DND-41 (cell line): ENCODE measurements at regions not wholly inside any gene's neighbourhood (a gene's known extent, or its start where the extent isn't known, plus 50 kb on each side); places are given as distances from the start of the nearest gene placed in this dataset.

Experiments
- ATAC-seq: fragments of 200-7000 bp; cut with Tn5 transposase; 3 replicates; pipeline ENCODE4 v1.9.1; 2021; ENCODE audit warnings: low read depth; ENCODE audit not compliant: insufficient read depth
- DNase-seq: peaks from one replicate; pipeline ENCODE4 v3.0.0-alpha.2; 2020
- H2AFZ ChIP-seq: 2 replicates; pipeline ENCODE4 v1.6.0; 2012; ENCODE audit warnings: low read depth, low read length
- H3K27ac ChIP-seq: 2 replicates; pipeline ENCODE4 v1.5.1; 2012; ENCODE audit warnings: low read length, inconsistent platforms
- H3K27me3 ChIP-seq: fragments of 200-600 bp; sonication (generic); 2 replicates; pipeline ENCODE4 v1.6.0; 2012; ENCODE audit warnings: low read length, mild to moderate bottlenecking, inconsistent platforms; ENCODE audit not compliant: insufficient read depth, poor library complexity
- H3K36me3 ChIP-seq: 2 replicates; pipeline ENCODE4 v1.5.1; 2012; ENCODE audit warnings: low read length, inconsistent platforms; ENCODE audit not compliant: insufficient read depth
- H3K4me1 ChIP-seq: 2 replicates; pipeline ENCODE4 v1.5.1; 2012; ENCODE audit warnings: mild to moderate bottlenecking, low read length; ENCODE audit not compliant: insufficient read depth
- H3K4me2 ChIP-seq: 2 replicates; pipeline ENCODE4 v1.6.0; 2012; ENCODE audit warnings: mild to moderate bottlenecking, moderate library complexity, low read length, inconsistent platforms; ENCODE audit not compliant: insufficient read depth
- H3K4me3 ChIP-seq, 2 experiments: fragments of 200-600 bp in 1 of 2; shearing (Covaris generic) in 1 of 2; 2 replicates each; pipeline ENCODE4 v1.5.1; 2012 to 2016; ENCODE audit warnings: inconsistent platforms in 2 of 2, low read length in 2 of 2, mild to moderate bottlenecking in 2 of 2, low read depth in 1 of 2, moderate library complexity in 1 of 2
- H3K79me2 ChIP-seq: 2 replicates; pipeline ENCODE4 v1.6.0; 2012; ENCODE audit warnings: low read length, inconsistent platforms; ENCODE audit not compliant: insufficient read depth
- H3K9ac ChIP-seq: 2 replicates; pipeline ENCODE4 v1.6.0; 2012; ENCODE audit warnings: low read depth, mild to moderate bottlenecking, inconsistent platforms, low read length, moderate library complexity
- H3K9me3 ChIP-seq: 2 replicates; pipeline ENCODE4 v1.5.1; 2012; ENCODE audit warnings: low read length, moderate library complexity, mild to moderate bottlenecking, inconsistent platforms; ENCODE audit not compliant: insufficient read depth, severe bottlenecking
- H4K20me1 ChIP-seq: 2 replicates; pipeline ENCODE4 v1.6.0; 2012; ENCODE audit warnings: low read length; ENCODE audit not compliant: insufficient read depth
- EZH2 ChIP-seq: IDR thresholded peaks from 3 replicates; pipeline ENCODE4 v1.6.1; 2012; ENCODE audit warnings: borderline replicate concordance, low read depth, mild to moderate bottlenecking, moderate library complexity, low read length, inconsistent platforms; ENCODE audit not compliant: severe bottlenecking
- TF ChIP-seq, protein P1 (sequence below): IDR thresholded peaks from 2 replicates; pipeline ENCODE4 v1.5.1; 2012; ENCODE audit warnings: borderline replicate concordance, low read length, moderate library complexity, mild to moderate bottlenecking; ENCODE audit not compliant: poor library complexity, severe bottlenecking; ENCODE audit errors: extremely low read depth

DNA sequence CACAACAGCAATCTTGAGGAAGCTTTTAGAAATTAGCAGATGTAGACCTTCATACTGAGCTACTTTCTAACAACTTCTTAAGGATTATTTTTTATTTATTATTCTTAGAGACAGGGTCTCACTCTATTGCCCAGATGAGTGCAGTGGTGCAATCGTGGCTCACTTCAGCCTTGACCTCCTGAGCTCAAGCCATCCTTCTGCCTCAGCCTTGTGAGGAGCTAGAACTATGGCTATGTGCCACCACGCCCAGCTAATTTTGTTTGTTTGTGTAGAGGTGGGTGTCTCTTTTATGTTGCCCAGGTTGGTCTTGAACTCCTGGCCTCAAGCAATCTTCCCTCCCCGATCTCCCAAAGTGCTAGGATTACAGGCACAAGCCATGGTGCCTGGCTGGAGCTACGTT, 200.6 kb downstream of the TSHZ3 start:
- Histone ChIP-seq H3K9me3 (no peaks in the 10 kb centered on the region), H3K79me2 (no peaks in the 10 kb centered on the region), H4K20me1 (no peaks in the 10 kb centered on the region), H3K4me2 (no peak overlapping the region), H3K36me3 (no peaks in the 10 kb centered on the region), H3K9ac (no peak overlapping the region), H3K27ac (no peak overlapping the region), H3K4me1 (no peaks in the 10 kb centered on the region), H2AFZ (no peak overlapping the region), H3K4me3 (no peak overlapping the region), H3K27me3 (no peaks in the 10 kb centered on the region)
- no peak for DNase-seq
- ATAC-seq, result no peak
- no peak for TF ChIP-seq EZH2
- TF ChIP-seq, protein P1, sequence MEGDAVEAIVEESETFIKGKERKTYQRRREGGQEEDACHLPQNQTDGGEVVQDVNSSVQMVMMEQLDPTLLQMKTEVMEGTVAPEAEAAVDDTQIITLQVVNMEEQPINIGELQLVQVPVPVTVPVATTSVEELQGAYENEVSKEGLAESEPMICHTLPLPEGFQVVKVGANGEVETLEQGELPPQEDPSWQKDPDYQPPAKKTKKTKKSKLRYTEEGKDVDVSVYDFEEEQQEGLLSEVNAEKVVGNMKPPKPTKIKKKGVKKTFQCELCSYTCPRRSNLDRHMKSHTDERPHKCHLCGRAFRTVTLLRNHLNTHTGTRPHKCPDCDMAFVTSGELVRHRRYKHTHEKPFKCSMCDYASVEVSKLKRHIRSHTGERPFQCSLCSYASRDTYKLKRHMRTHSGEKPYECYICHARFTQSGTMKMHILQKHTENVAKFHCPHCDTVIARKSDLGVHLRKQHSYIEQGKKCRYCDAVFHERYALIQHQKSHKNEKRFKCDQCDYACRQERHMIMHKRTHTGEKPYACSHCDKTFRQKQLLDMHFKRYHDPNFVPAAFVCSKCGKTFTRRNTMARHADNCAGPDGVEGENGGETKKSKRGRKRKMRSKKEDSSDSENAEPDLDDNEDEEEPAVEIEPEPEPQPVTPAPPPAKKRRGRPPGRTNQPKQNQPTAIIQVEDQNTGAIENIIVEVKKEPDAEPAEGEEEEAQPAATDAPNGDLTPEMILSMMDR, result no peak

DNA sequence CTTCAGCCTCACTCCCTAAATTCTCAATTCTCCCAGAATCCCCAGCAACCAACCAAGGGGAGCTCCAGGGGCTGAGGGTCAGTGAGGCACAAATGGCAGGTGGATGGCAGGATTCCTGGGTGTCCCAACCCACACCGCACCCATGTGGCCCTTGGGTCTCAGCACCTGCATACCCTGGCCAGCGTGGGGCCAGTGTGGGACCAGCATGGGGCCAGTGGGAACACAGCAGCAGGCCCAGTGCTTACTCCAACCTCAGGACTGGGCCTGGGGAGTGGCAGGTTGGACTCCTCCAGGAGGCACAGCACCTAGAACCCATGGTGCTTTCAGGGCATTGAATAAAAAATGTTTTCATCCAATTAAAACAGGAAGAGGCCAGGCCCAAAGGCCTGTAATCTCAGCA, 202.0 kb downstream of the TSHZ3 start:
- Histone ChIP-seq H2AFZ (no peak overlapping the region), H3K9ac (no peak overlapping the region), H3K27ac (no peak overlapping the region), H3K4me3 (no peak overlapping the region), H4K20me1 (no peaks in the 10 kb centered on the region), H3K79me2 (no peaks in the 10 kb centered on the region), H3K4me1 (no peaks in the 10 kb centered on the region), H3K36me3 (no peaks in the 10 kb centered on the region), H3K4me2 (no peak overlapping the region), H3K9me3 (no peaks in the 10 kb centered on the region), H3K27me3 (no peaks in the 10 kb centered on the region)
- ATAC-seq (no peak), DNase-seq (no peak)
- TF ChIP-seq, protein P1, result no peak
- no peak for TF ChIP-seq EZH2

DNA sequence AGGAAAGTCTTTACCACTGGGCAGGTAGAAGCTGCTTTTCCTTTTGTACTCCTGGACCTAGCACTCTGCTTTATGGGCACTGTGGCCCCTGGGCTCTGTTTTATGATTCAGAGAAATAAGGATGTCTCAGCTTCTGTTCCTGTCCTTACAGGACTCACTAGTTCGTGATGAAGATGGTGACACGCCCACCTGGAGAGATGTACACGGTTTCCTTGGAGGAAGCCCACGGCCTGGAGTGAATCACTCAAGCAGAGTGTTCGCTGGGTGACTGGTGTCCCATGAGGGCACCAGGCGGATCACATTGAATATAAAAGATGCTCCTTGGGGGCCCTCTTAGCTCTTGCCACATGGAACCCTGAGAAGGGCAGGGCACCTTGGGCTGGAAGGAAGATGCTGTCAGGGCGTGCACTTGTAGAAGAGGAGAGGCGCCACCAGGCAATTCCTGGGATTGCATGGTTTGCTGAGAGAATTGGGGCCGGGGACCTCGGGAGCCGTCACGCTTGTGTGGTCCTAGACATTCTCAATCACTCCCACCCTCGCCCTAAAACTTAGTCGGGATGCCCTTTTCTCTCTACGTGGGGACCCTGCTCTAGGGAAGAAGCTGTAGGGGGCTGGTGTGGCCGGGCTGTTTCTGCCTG, 202.6 kb downstream of the TSHZ3 start:
- ATAC-seq, result no peak
- Histone ChIP-seq H3K4me1 (no peaks in the 10 kb centered on the region), H3K36me3 (no peaks in the 10 kb centered on the region), H3K9ac (no peak overlapping the region), H4K20me1 (no peaks in the 10 kb centered on the region), H3K79me2 (no peaks in the 10 kb centered on the region), H3K27me3 (no peaks in the 10 kb centered on the region), H3K4me3 (no peak overlapping the region), H2AFZ (no peak overlapping the region), H3K27ac (no peak overlapping the region), H3K4me2 (no peak overlapping the region), H3K9me3 (no peaks in the 10 kb centered on the region)
- DNase-seq, result no peak
- TF ChIP-seq, protein P1, result no peak
- no peak for TF ChIP-seq EZH2
